ENCODE measurements at regions not wholly inside any gene's neighbourhood (a gene's known extent, or its start where the extent isn't known, plus 50 kb on each side); places are given as distances from the start of the nearest gene placed in this dataset.

GRCh38 chr19:31413353-31413752 lies 64.1 kb upstream of the TSHZ3 start:
- TF ChIP-seq POLR2AphosphoS5 (IDR thresholded peaks at IDR 0.05) = no peak
- TF ChIP-seq CTCF (IDR thresholded peaks at IDR 0.05) = no peak
- no peak for TF ChIP-seq POLR2A (IDR thresholded peaks at IDR 0.05)

Measured in gastroesophageal sphincter (tissue), 3 donors.